ENCODE measurements at regions not wholly inside any gene's neighbourhood (a gene's known extent, or its start where the extent isn't known, plus 50 kb on each side); places are given as distances from the start of the nearest gene placed in this dataset.
"Not testable (repeated sequence)": the region's sequence is repeated elsewhere in the genome, so short reads cannot be mapped to it uniquely, and the experiment has no call there.

GRCh38 chr10:20485554-20485953 is 411.6 kb downstream of the NEBL start:
- DNase-seq = no peak

- no peak for DNase-seq
Measured at GRCh38 chr10:20481054-20481453, 416.1 kb downstream of the NEBL start.

GRCh38 chr10:20480575-20480974 is 416.5 kb downstream of the NEBL start:
- not testable (repeated sequence) for DNase-seq

- DNase-seq = no peak
Measured at GRCh38 chr10:20474064-20474463, 423.0 kb downstream of the NEBL start.

GRCh38 chr10:20473023-20473760 is 423.9 kb downstream of the NEBL start:
- DNase-seq = no peak

- DNase-seq = no peak
Measured at GRCh38 chr10:20466731-20467130, 430.4 kb downstream of the NEBL start.

GRCh38 chr10:20457649-20458048 is 439.5 kb downstream of the NEBL start:
- DNase-seq = no peak

- no peak for DNase-seq
Measured at GRCh38 chr10:20455774-20456173, 441.3 kb downstream of the NEBL start.

- DNase-seq = no peak
Measured at GRCh38 chr10:20454331-20454730, 442.8 kb downstream of the NEBL start.

GRCh38 chr10:20446561-20447193 is 450.4 kb downstream of the NEBL start:
- DNase-seq = no peak

GRCh38 chr10:20443094-20443493 is 454.0 kb downstream of the NEBL start:
- DNase-seq = no peak

GRCh38 chr10:20429742-20430141 is 467.4 kb downstream of the NEBL start:
- no peak for DNase-seq

- no peak for DNase-seq
Measured at GRCh38 chr10:20427821-20428220, 469.3 kb downstream of the NEBL start.

- no peak for DNase-seq
Measured at GRCh38 chr10:20418286-20418685, 478.8 kb downstream of the NEBL start.

- no peak for DNase-seq
Measured at GRCh38 chr10:20417791-20418190, 479.3 kb downstream of the NEBL start.

GRCh38 chr10:20415684-20416083 is 481.4 kb downstream of the NEBL start:
- DNase-seq = no peak

GRCh38 chr10:20407357-20407756 is 489.8 kb downstream of the NEBL start:
- DNase-seq = no peak

- no peak for DNase-seq
Measured at GRCh38 chr10:20406281-20407104, 490.6 kb downstream of the NEBL start.

- no peak for DNase-seq
Measured at GRCh38 chr10:20405761-20406160, 491.4 kb downstream of the NEBL start.

GRCh38 chr10:20405050-20405449 is 492.1 kb downstream of the NEBL start:
- DNase-seq = no peak

GRCh38 chr10:20399772-20400171 is 497.3 kb downstream of the NEBL start:
- DNase-seq = no peak

GRCh38 chr10:20396701-20397100 is 500.4 kb downstream of the NEBL start:
- DNase-seq = no peak

- DNase-seq = no peak
Measured at GRCh38 chr10:20396205-20396604, 500.9 kb downstream of the NEBL start.

- no peak for DNase-seq
Measured at GRCh38 chr10:20391629-20392028, 505.5 kb downstream of the NEBL start.
